GM21717 (cell line): ENCODE measurements at regions not wholly inside any gene's neighbourhood (a gene's known extent, or its start where the extent isn't known, plus 50 kb on each side); places are given as distances from the start of the nearest gene placed in this dataset.
A peak's percentile ranks its signal among the peaks of the same experiment; 100 is the strongest.
"Not testable (repeated sequence)": the region's sequence is repeated elsewhere in the genome, so short reads cannot be mapped to it uniquely, and the experiment has no call there.

Source experiments
- ATAC-seq: cut with Tn5 transposase; IDR thresholded peaks from one replicate; pipeline ENCODE4 v1.9.1; 2021; ENCODE audit warnings: mild to moderate bottlenecking, moderate library complexity; ENCODE audit not compliant: unreplicated experiment

- no peak for ATAC-seq
Observed at GRCh38 chr5:173667702-173668101, 51.3 kb upstream of the BOD1 start.

DNA sequence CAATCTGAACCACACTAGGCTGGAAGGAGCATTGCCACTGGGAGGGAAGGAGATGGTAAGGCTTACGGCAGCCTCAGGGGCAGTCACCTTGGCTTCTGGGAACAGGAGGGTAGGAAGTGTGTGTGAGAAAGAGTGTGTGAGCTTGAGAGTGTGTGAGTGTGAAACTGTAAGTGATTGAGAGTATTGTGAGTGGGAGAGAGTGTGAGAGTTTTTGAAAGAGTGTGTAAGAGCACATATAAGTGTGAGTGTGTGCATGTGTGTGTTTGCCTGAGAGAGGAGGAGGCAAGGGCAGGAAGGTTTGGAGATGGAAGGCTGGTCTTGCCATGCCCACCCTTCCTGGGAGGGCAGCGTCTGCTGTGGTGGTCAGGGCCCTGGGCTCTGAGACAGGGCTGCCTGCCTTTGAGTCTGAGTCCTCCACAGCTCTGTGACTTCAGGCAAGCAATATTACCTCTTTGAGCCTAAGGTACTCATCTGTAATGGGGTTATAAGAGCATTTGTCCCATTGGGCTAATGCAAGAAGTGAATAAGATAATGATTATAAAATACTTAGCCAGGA, 51.9 kb upstream of the BOD1 start:
- ATAC-seq, result no peak

- ATAC-seq, result no peak
Observed at GRCh38 chr5:173668910-173669309, 52.5 kb upstream of the BOD1 start.

- no peak for ATAC-seq
Observed at GRCh38 chr5:173669483-173669882, 53.0 kb upstream of the BOD1 start.

GRCh38 chr5:173670130-173670651, 53.7 kb upstream of the BOD1 start:
- no peak for ATAC-seq

DNA sequence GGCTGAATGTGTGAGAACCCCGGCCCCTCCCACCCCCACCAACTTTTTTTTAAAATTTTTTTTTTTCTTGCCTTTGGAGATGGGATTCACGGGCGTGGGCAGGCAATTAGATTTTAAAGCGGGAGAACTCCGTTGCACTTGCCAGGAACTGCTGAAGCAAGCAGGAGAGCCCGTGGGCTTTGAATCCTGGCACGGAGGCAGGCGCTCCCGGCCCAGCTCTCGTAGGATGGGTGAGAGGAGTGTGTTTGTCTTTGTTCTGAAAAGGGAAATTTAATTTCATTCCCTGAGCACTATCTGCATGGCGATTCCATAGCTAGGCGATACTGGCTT, 54.3 kb upstream of the BOD1 start:
- no peak for ATAC-seq

GRCh38 chr5:173671121-173671949, 54.9 kb upstream of the BOD1 start:
- no peak for ATAC-seq

DNA sequence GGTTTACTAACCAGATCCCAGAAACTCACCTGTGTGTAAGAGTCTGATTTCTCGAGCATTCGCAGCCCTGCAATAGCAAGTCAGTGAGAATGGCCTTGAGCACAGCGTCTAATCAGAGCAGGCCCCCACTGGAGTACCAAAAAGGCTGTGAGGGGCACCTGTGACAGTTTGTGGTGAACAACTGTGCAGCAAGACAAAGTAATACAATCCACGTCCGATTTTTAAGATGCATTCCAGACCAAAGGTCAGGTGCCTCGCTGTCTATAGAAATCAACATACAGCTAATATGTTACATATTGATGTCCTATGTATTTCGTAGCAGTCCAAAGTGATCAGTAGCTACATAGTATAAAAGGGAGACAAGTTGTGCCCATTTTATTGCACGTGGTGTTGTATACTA, 55.7 kb upstream of the BOD1 start:
- no peak for ATAC-seq

- ATAC-seq, result no peak
Observed at GRCh38 chr5:173672891-173673290, 56.4 kb upstream of the BOD1 start.

- ATAC-seq, result no peak
Observed at GRCh38 chr5:173673295-173674101, 57.0 kb upstream of the BOD1 start.

GRCh38 chr5:173675287-173675996, 59.0 kb upstream of the BOD1 start:
- ATAC-seq, result no peak

DNA sequence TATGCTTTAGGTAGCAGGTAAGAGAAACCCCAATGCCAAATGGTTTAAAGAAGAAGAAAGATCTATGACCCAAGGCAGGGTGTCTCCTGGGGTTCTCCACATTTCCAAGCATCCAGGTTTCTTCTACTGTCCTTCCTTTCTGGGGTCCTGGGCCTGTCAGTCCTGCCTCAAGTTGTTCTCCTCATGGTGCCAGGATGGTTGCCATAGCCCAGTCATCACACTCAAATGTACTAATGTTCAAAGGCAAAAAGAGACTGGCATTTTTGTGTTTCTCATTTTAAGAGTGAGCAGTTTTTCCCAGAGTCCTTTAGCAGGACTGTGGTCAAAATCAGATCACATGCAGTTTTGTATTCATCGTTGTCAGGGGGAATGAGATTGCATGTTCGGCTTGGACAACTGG, 59.9 kb upstream of the BOD1 start:
- no peak for ATAC-seq

DNA sequence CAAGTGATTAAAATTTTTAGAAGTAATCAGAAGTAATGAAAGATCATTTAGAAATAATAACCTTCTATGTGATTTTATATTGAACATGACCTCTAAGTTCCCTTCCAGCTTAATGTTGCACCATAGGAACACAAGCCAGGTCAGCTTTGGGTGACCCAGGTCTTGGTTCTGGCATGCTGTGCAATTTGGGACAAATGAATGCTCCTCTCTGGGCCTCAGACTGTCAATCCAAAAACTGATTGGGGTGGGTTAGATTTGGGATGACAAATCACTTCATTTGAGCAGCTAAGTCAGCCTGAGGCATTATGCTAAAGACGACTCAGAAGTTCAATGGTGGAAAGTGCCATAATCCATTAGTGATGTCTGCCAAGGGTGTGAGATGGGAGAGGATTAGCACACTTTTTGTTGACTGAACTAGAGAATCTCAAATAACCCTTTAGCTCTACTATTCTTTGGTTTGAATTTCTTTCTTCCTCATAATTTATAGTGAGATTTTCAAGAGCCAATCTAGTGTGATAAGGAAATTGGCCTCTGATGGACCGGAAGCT, 60.7 kb upstream of the BOD1 start:
- no peak for ATAC-seq

DNA sequence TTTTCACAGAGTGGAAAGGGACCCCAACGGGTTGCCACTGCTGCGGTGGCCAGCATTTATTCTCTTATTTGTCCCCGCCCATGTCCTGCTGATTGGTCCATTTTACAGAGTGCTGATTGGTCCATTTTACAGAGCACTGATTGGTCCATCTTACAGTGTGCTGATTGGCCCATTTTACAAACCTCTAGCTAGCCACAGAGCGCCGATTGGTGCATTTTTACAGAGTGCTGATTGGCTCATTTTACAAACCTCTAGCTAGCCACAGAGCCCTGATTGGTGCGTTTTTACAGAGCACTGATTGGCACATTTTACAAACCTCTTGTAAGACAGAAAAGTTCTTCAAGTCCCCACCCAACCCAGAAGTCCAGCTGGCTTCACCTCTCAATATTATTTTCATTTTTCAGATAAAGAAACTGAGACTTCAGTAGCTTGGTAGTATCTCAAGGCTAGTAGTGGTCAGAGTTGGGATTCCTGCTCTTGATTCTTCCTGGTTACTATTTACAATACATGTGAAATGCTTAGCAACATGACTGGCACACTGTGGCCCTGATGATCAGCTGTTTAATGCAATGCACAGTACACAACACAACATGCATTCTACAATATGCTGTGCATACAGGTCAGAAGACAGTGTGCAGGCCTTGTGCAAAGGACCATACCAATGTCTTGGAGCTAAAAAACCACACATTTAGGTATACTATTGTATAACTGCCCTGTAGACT, 63.6 kb upstream of the BOD1 start:
- ATAC-seq, result peak; percentile 57

DNA sequence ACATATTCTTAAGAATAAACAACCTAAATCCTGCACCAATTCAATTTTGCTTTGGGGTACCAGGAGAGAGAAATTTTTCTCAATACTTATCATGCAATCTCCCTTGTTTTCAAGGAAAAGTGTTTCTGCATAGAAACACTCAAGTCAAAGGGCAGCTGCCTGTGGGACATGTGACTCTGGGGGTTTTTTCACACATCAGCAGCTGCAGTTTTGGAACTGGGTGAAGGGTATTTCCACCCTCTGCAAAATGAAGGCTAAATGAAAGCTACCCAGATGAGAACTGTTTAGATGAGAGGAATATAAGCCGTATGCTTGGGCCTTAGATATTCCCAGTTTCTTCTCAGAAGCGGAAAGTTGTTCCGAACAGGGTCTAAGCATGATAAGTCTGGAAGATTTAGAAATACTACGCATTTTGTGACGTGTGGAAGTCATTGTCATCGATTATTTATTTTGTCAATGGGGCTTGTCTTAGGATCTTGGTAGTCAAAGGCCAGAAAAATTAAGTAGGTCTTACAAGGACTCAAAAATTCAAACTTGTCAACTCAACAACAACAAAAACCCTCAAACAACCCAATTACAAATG, 64.3 kb upstream of the BOD1 start:
- peak; percentile 67 for ATAC-seq

- no peak for ATAC-seq
Observed at GRCh38 chr5:173682313-173682712, 65.9 kb upstream of the BOD1 start.

DNA sequence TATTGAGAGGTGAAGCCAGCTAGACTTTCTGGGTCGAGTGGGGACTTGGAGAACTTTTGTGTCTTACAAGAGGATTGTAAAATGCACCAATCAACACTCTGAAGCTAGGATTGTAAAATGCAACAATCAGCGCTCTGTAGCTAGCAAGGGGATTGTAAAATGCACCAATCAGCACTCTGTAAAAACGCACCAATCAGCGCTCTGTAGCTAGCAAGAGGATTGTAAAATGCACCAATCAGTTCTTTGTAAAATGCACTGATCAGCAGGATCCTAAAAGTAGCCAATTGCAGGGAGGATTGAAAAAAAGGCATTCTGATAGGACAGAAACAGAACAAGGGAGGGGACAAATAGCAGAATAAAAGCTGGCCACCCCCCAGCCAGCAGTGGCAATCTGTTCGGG, 68.1 kb upstream of the BOD1 start:
- ATAC-seq, result not testable (repeated sequence)

DNA sequence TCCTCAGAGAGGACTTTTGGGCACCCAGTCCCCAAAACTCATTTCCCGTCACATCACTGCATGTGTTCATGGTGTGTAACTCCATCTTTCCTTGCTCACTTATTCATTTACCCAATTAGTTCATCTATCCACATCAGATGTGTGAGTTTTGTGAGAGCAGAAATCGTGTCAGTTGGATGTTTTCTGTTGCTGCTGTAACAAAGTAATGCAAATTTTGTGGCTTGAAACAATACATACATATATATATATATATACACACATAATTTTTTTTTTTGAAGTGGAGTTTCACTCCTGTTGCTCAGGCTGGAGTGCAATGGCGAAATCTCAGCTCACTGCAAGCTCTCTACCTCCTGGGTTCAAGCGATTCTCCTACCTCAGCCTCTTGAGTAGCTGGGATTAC, 70.5 kb upstream of the BOD1 start:
- no peak for ATAC-seq

- ATAC-seq, result no peak
Observed at GRCh38 chr5:173688703-173689102, 72.3 kb upstream of the BOD1 start.

DNA sequence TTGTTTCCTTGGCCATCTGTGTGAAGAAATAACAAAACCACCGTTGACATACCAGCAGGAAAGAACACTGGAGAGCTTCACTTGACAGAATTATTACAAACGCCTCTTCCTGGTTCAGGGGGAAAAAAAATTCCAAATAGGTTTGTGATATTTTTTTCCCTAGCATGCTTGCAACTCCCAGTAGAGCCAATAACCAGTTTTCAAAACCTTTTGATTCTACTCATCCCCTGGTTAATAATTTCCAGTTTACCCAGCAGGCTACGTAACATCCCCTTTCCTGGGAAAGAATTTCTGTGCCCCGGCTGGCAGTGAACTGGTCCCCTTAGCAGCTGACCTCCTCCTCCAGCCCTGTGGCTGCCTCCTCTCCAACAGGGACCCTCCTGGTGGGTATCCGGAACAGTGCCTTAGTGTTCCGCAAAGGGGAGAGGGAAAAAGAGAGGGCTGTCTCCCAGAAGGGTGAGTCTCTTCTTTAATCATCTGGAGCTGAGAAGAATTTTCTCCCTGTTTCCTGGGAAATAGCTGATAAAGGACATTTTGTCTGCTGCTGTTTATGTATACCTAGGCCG, 72.8 kb upstream of the BOD1 start:
- no peak for ATAC-seq
